GM19240 (cell line): ENCODE measurements at regions not wholly inside any gene's neighbourhood (a gene's known extent, or its start where the extent isn't known, plus 50 kb on each side); places are given as distances from the start of the nearest gene placed in this dataset.
A peak's percentile ranks its signal among the peaks of the same experiment; 100 is the strongest.
"Not testable (repeated sequence)": the region's sequence is repeated elsewhere in the genome, so short reads cannot be mapped to it uniquely, and the experiment has no call there.

ENCODE experiments used
- DNase-seq: peaks from one replicate; pipeline ENCODE4 v3.0.0; 2011; ENCODE audit warnings: low spot score; ENCODE audit not compliant: insufficient read length

DNA sequence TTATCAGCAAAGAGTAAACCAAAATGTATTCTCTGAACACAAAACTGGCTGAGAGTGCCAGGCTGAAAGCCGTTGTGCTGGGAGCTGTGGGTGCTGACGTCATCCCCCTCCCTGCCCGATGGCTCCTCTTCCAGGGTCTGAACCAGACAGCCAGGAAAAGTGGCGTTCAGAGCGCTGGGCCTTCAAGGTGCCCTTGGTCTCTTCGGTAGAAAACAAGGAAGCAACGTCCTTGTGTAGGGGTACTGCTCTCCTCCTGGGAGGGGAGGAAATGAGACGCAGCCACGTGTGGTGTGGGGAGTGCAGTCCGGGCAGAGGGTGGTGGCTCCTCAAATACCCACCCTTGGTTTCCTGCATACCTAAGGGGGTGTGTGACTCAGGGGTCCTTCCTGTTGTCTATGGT, 394.7 kb downstream of the SEC14L1 start:
- DNase-seq: no peak

GRCh38 chr17:77535892-77536291, 395.1 kb downstream of the SEC14L1 start:
- no peak for DNase-seq

DNA sequence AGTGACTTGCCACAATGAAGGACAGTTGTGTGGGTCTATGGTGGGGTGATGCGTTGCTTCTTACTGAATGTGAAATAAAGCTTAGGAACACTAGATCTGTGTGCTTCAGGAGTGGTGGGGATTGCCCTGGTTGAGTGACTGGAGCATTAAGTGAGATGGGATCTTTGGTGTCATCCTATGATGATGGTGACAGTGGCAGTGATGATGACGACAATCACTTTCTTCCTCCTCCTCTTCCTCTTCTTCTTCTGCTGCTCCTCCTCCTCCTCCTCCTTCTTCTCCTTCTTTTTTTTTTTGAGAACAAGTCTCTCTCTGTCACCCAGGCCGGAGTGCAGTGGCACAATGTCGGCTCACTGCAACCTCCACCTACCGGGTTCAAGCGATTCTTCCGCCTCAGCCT, 396.8 kb downstream of the SEC14L1 start:
- no peak for DNase-seq

- no peak for DNase-seq
These were observed 399.8 kb downstream of the SEC14L1 start for GRCh38 chr17:77540531-77540930.

- DNase-seq: no peak
These were observed 400.2 kb downstream of the SEC14L1 start for GRCh38 chr17:77540975-77541374.

DNA sequence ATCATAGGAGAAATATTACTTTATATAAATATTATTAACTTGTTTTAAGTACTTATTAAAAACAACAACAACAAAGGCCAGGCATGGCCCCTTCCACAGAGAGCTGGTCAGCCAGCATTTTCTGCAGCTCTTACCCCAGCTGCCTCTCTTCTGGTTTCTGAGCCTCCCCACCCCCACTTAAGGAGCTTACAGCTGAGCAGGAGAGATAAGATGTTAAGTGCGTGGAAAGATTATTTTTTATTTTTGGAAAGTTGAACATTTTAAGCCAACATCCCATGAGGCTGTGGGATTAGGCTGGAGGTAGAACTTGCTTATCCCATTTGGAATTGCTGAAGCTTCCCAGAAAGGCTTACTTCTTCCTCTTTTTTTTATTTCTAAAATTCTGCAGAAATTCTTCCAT, 401.2 kb downstream of the SEC14L1 start:
- no peak for DNase-seq

GRCh38 chr17:77542551-77543490, 402.1 kb downstream of the SEC14L1 start:
- DNase-seq: peak; percentile 57

DNA sequence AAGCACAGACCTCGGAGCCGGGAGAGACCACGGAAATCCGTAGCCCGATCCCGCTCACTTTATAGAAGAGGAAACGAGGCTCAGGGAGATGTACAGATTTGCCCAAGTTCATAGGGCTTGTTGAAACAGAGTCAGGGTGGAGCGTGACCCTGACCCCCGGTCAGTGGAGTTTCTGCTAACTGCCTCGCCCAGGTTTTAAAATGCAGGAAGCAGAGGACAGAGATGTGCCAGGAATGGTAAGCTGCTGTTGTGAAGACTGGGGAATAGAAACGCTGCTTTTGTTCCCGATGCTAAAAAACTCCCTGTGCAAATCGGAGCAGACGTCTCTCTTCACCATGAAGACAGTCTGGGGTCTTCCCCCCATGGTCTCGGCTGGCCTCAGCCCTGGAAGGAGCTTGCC, 403.0 kb downstream of the SEC14L1 start:
- DNase-seq: no peak

- no peak for DNase-seq
These were observed 403.8 kb downstream of the SEC14L1 start for GRCh38 chr17:77544347-77545110.

DNA sequence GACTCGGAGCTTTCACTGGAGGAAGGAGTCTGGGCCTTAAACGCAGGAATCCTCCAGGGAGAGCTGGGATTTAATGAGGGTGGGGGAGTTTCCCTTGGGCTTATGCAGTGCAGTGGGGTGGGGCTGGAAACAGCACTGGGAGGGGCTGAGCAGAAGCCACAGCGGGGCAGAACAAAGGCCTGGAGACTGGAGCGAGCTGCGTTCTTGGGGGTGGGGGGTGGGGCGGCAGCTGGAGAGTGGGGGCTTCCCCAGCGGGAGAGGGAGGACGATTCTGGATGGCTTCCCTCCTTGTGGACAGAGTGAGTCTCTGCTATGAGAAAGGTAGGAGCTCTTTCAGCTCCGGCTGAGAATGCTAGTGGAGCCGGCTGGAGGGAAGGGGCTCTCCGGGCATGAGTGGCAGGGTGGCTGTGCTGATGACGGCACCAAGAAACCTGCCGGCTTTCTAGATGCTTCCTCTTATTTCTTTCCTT, 406.0 kb downstream of the SEC14L1 start:
- no peak for DNase-seq

GRCh38 chr17:77548967-77549366, 408.2 kb downstream of the SEC14L1 start:
- no peak for DNase-seq

- no peak for DNase-seq
These were observed 408.7 kb upstream of the TNRC6C start for GRCh38 chr17:77549726-77550366.

- DNase-seq: no peak
These were observed 404.9 kb upstream of the TNRC6C start for GRCh38 chr17:77553459-77554066.

GRCh38 chr17:77555121-77555591, 403.3 kb upstream of the TNRC6C start:
- no peak for DNase-seq

DNA sequence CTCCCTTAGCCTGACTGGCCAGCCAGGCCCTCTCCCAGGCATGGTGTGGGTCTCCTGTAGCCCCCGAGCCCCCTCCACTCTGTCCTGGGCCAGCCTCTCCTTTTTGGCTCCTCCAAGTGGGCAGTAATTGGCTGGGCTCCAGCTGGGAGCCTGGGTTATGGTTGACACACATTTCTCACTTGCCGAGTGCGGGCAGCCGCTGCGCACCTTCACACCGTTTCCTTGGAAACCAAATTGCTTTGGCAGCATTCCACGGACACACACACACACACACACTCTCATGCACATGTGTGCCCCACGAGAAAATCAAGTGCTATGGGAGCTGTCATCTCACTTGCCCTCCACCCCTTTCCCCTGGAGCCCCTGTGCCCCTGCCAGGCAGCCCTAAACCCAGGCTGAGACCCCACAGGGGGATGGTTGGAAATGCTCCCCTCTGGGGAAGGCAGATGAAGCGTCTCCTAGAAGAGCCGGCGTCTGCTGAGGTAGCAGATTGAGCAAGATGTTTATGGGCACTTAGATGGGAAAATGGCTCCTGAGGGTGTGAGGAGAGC, 402.7 kb upstream of the TNRC6C start:
- DNase-seq: no peak

DNA sequence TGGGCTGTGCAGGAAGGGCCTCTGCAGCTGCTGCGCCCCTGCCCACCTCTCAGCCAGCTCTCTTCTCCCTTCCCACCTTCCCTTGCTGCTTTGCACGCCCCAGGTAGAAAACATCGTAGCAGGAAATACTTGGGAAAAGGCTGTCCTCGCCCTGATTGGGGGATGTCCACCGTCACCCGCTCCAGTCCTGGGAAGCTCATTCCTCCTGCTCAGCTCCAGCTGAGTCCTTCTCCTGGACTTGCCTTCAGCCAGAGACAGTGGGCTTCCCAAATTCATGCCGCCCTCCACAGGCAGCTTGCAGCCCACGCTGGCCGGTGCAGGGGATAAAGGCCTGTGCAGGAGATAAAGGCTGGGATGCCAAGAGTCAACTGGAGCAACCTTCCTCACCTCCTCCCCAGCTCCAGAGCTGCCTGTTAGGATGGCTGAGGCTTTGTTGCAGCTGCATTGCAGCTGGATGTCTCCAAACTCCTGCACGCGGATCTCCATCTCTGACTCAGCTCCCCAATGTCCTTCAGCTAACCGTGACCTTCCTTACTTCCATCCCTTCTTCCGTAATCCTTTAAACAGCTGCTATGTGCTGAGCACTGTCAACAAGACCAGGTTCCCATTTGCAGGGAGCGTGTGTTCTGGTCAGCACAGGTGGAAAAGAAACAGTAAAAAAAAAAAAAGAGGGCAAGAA, 402.0 kb upstream of the TNRC6C start:
- no peak for DNase-seq

DNA sequence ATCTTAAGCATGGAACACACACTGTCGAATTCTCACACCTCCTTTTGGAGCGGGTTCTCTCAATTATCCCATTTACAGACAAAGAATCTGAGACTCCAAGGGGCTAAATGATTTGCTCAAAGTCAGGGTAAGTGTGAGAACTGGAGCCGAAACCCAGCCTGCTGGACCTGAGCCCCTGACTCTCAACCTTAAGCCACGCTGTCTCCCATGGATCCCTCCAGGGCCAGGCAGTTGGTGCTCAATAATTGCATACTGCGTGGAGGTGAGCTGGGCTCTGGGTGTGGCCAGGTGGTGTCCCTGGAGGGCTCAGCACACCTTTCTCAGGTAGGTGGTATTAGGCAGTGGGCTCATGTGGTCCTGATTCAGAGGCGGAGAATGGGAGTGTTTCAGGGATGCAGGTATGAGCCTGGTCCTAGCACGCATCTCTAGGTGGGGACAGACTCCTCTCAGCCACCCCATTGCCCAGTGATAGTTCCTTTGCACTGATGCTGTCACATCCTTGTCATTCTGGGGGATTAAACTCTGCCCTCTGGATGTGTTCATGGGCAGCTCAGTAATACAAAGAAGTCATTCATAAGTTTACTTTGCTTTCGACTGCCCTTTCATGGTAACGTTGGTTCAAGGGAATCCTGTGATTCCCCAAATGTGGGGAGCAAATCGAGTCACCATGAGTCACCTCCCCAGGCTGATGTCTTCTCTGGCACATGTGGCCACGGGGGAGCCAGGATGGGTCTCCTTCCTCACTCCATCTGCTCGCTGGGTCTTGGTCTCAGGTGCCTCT, 399.5 kb upstream of the TNRC6C start:
- no peak for DNase-seq

DNA sequence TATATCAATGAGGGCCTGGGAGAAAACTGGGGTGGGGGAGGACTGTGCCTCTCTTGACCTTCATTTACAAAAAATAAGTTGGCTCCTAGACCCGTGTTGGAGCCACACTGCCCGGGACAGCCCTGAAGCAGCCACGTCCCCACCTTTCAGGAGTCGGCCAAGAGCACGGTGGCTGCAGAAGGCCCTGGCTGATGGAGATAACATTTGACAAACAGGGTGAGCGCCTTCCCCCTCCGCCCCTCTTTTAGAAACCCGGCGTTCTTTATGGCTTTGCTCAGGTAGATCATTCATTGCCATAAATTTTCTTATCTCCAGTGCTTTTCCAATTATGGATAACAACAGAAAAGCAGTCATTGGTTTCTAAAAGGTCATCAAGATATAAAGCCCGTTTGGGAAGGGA, 398.1 kb upstream of the TNRC6C start:
- no peak for DNase-seq

- DNase-seq: no peak
These were observed 397.7 kb upstream of the TNRC6C start for GRCh38 chr17:77560841-77561240.

DNA sequence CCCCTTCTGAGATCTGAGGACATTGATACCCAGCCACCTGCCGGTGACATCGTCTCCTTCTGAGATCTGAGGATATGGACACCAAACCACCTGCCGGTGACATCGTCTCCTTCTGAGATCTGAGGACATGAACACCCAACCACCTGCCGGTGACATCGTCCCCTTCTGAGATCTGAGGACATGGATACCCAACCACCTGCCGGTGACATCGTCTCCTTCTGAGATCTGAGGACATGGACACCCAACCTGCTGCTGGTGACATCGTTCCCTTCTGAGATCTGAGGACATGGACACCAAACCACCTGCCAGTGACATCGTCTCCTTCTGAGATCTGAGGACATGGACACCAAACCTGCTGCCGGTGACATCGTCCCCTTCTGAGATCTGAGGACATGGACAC, 396.1 kb upstream of the TNRC6C start:
- not testable (repeated sequence) for DNase-seq
